HEK293T (cell line): ENCODE measurements at regions not wholly inside any gene's neighbourhood (a gene's known extent, or its start where the extent isn't known, plus 50 kb on each side); places are given as distances from the start of the nearest gene placed in this dataset.

Source experiments
- CTCF ChIA-PET: fragments of 350-600 bp; formaldehyde crosslinking; extraction: SDS; loops from one replicate; lab custom pipeline; 2021; ENCODE audit warnings: antibody characterized with exemption, inconsistent platforms; lab: Yijun Ruan, JAX
- POLR2A ChIA-PET: fragments of 350-600 bp; formaldehyde crosslinking; extraction: SDS; loops from one replicate; lab custom pipeline; 2020; ENCODE audit warnings: antibody characterized with exemption, inconsistent platforms; lab: Yijun Ruan, JAX
- DNase-seq: peaks from one replicate; pipeline ENCODE4 v3.0.0; 2012; ENCODE audit warnings: mixed read lengths; ENCODE audit errors: extremely low spot score
- ARNT ChIP-seq: fragments of 450-650 bp; IDR thresholded peaks from 2 replicates; pipeline ENCODE4 v1.6.1; 2017; ENCODE audit warnings: mild to moderate bottlenecking
- BHLHE40 ChIP-seq: fragments of 450-650 bp; IDR thresholded peaks from 2 replicates; pipeline ENCODE4 v1.6.1; 2016; ENCODE audit warnings: mild to moderate bottlenecking, moderate library complexity, borderline replicate concordance
- CTBP1 ChIP-seq: fragments of 450-650 bp; IDR thresholded peaks from 2 replicates; pipeline ENCODE4 v1.6.1; 2016; ENCODE audit warnings: borderline replicate concordance
- ELF4 ChIP-seq: fragments of 450-650 bp; IDR thresholded peaks from 2 replicates; pipeline ENCODE4 v1.6.1; 2017; ENCODE audit warnings: antibody characterized with exemption
- FOXA1 ChIP-seq: fragments of 450-650 bp; IDR thresholded peaks from 2 replicates; pipeline ENCODE4 v1.6.1; 2016; ENCODE audit warnings: mild to moderate bottlenecking
- FOXK2 ChIP-seq: fragments of 450-650 bp; IDR thresholded peaks from 2 replicates; pipeline ENCODE4 v1.6.1; 2016; ENCODE audit warnings: mild to moderate bottlenecking
- FOXM1 ChIP-seq: fragments of 450-650 bp; IDR thresholded peaks from 2 replicates; pipeline ENCODE4 v1.6.1; 2017; ENCODE audit warnings: mild to moderate bottlenecking, borderline replicate concordance
- HDGF ChIP-seq: fragments of 450-650 bp; IDR thresholded peaks from 2 replicates; pipeline ENCODE4 v1.6.1; 2017; ENCODE audit warnings: antibody characterized with exemption, borderline replicate concordance
- L3MBTL2 ChIP-seq: fragments of 450-650 bp; conservative IDR thresholded peaks from 2 replicates; pipeline ENCODE4 v1.6.1; 2016; ENCODE audit warnings: mild to moderate bottlenecking
- LEF1 ChIP-seq: fragments of 450-650 bp; IDR thresholded peaks from 2 replicates; pipeline ENCODE4 v1.6.1; 2017; ENCODE audit warnings: mild to moderate bottlenecking, borderline replicate concordance
- NFRKB ChIP-seq: fragments of 450-650 bp; IDR thresholded peaks from 2 replicates; pipeline ENCODE4 v1.6.1; 2016; ENCODE audit warnings: mild to moderate bottlenecking, moderate library complexity
- PKNOX1 ChIP-seq: fragments of 450-650 bp; IDR thresholded peaks from 2 replicates; pipeline ENCODE4 v1.6.1; 2016
- SP1 ChIP-seq: fragments of 450-650 bp; IDR thresholded peaks from 2 replicates; pipeline ENCODE4 v1.6.1; 2017
- SUZ12 ChIP-seq: fragments of 450-650 bp; IDR thresholded peaks from 2 replicates; pipeline ENCODE4 v1.6.1; 2016; ENCODE audit warnings: mild to moderate bottlenecking
- TARDBP ChIP-seq: fragments of 450-650 bp; IDR thresholded peaks from 2 replicates; pipeline ENCODE4 v1.6.1; 2016
- ZNF384 ChIP-seq: fragments of 450-650 bp; IDR thresholded peaks from 2 replicates; pipeline ENCODE4 v1.6.1; 2016

GRCh38 chr18:60022671-60023276 lies 123.0 kb downstream of the PMAIP1 start:
- DNase-seq = no peak
- ChIA-PET CTCF (no interaction called here), POLR2A (no interaction called here)
- TF ChIP-seq FOXA1 (no peak), TARDBP (no peak), ELF4 (no peak), ZNF384 (no peak), BHLHE40 (no peak), HDGF (no peak), ARNT (no peak), PKNOX1 (no peak), CTBP1 (no peak), SUZ12 (no peak), FOXK2 (no peak), LEF1 (no peak), L3MBTL2 (no peak), SP1 (no peak), FOXM1 (no peak)

GRCh38 chr18:60021556-60021955 lies 121.8 kb downstream of the PMAIP1 start:
- ChIA-PET CTCF (interaction anchor here (0.6 to 1.7 kb wide), 2 partner anchors 33 to 36 kb away, joined by 3 to 4 read pairs; no protein-coding TSS in a partner anchor), POLR2A (no interaction called here)
- DNase-seq = no peak
- no peak for TF ChIP-seq FOXM1
- no peak for TF ChIP-seq ZNF384
- TF ChIP-seq CTBP1 = no peak
- TF ChIP-seq BHLHE40 = no peak
- TF ChIP-seq SP1 = no peak
- no peak for TF ChIP-seq HDGF
- TF ChIP-seq PKNOX1 = no peak
- no peak for TF ChIP-seq FOXK2

- TF ChIP-seq SUZ12 = no peak
- no peak for TF ChIP-seq ELF4
- TF ChIP-seq FOXK2 = no peak
- no peak for TF ChIP-seq FOXA1
- no peak for TF ChIP-seq LEF1
- no peak for TF ChIP-seq CTBP1
- no peak for TF ChIP-seq NFRKB
- no peak for TF ChIP-seq TARDBP
- TF ChIP-seq FOXM1 = no peak
- no peak for TF ChIP-seq PKNOX1
- no peak for TF ChIP-seq BHLHE40
- TF ChIP-seq HDGF = no peak
- TF ChIP-seq SP1 = no peak
- no peak for TF ChIP-seq ARNT
- TF ChIP-seq ZNF384 = no peak
- no peak for TF ChIP-seq L3MBTL2
- POLR2A ChIA-PET = no interaction called here
- no peak for DNase-seq
- CTCF ChIA-PET = interaction anchor here (1.7 kb wide), 1 partner anchor 32 kb away, joined by 4 read pairs; no protein-coding TSS in a partner anchor
These were observed 120.5 kb downstream of the PMAIP1 start for GRCh38 chr18:60020107-60020925.

- CTCF ChIA-PET = no interaction called here
These were observed 119.7 kb downstream of the PMAIP1 start for GRCh38 chr18:60019463-60019840.

More at GRCh38 chr18:60019463-60019840, 119.7 kb downstream of the PMAIP1 start:
- no peak for DNase-seq
- TF ChIP-seq FOXK2 (no peak), FOXA1 (no peak), ARNT (no peak), BHLHE40 (no peak), HDGF (no peak), NFRKB (no peak), TARDBP (no peak), ELF4 (no peak), CTBP1 (no peak), SUZ12 (no peak), PKNOX1 (no peak), SP1 (no peak), LEF1 (no peak)
- POLR2A ChIA-PET = no interaction called here
